GM20431 (cell line): ENCODE measurements at regions not wholly inside any gene's neighbourhood (a gene's known extent, or its start where the extent isn't known, plus 50 kb on each side); places are given as distances from the start of the nearest gene placed in this dataset.
"Not testable (repeated sequence)": the region's sequence is repeated elsewhere in the genome, so short reads cannot be mapped to it uniquely, and the experiment has no call there.

ENCODE experiments used
- in situ Hi-C: fragments of 300-500 bp; cut with MseI, MboI; formaldehyde crosslinking; loops from one replicate; pipeline ENCODE4 v1.15.0; 2020; ENCODE audit warnings: low sequenced_read_pairs; ENCODE audit not compliant: unreplicated experiment

- in situ Hi-C loops, result no loop called here
Observed at GRCh38 chr1:157277281-157277680, 139.1 kb upstream of the ETV3 start.

DNA sequence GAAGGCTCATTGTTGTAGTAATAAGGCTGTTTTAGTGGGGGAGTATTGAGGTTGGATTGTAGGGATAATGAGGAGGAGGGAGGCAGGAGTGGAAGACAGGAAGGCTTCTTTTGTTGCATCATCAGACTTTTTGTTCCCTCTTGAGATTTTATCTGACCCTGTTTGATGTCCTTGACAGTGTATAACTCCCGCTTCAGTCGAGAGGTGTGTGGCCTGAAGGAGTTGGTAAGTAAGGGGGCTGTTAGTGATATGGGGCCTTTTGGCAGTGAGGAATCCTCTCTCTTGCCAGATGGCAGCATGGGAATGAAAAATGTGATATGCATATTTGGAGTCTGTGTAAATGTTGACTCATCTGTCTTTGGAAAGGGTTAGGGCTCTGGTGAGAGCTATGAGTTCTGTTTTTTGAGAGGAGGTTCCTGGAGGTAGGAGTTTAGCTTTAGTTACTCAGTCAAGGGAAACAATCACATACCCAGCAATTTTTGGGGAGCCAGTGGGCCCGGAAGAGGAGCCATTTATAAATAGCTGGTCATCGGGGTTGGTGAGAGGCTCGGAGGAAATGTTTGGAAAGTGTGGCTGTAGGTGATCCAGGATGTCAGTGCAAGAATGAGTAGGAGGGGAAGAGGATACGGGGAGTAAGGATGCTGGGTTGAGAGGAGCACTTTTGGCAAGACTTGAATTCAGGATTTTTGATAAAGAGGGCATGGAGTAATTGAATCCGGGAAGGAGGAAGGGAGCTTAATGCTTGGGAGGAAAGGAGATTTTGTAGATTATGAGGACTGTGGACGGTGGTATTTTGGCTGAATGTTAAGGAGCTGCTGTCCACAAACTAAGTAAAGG lies 136.7 kb upstream of the ETV3 start:
- in situ Hi-C loops, result no loop called here

- in situ Hi-C loops, result no loop called here
Observed at GRCh38 chr1:157272729-157273524, 134.7 kb upstream of the ETV3 start.

DNA sequence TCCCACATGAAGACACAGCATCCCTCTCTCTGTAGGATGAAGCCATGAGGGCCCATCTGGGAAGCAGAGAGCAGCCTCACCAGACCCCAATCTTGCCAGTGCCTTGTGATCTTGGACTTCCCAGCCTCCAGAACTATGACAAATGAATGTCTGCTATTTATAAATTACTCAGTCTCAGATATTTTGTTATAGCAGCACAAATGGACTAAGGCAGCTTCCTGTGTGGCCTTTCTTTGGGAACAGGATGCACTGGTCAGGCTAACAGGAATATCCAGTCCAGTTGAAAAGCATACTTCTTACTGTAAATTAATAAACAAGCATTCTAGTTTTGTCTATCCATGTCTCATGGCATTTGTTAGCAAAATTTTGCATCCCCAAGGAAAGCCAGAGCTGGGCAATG lies 134.1 kb upstream of the ETV3 start:
- in situ Hi-C loops, result no loop called here

- in situ Hi-C loops, result no loop called here
Observed at GRCh38 chr1:157270705-157271274, 132.6 kb upstream of the ETV3 start.

GRCh38 chr1:157269656-157270375 lies 131.6 kb upstream of the ETV3 start:
- in situ Hi-C loops, result no loop called here

- in situ Hi-C loops, result no loop called here
Observed at GRCh38 chr1:157262891-157263290, 124.7 kb upstream of the ETV3 start.

- in situ Hi-C loops, result no loop called here
Observed at GRCh38 chr1:157262422-157262821, 124.2 kb upstream of the ETV3 start.

DNA sequence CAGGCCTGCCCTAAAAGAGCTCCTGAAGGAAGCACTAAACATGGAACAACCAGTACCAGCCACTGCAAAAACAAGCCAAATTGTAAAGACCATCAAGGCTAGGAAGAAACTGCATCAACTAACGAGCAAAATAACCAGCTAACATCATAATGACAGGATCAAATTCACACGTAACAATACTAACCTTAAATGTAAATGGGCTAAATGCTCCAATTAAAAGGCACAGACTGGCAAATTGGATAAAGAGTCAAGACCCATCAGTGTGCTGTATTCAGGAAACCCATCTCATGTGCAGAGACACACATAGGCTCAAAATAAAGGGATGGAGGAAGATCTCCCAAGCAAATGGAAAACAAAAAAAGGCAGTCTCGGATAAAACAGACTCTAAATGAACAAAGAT lies 117.7 kb upstream of the ETV3 start:
- in situ Hi-C loops, result not testable (repeated sequence)

DNA sequence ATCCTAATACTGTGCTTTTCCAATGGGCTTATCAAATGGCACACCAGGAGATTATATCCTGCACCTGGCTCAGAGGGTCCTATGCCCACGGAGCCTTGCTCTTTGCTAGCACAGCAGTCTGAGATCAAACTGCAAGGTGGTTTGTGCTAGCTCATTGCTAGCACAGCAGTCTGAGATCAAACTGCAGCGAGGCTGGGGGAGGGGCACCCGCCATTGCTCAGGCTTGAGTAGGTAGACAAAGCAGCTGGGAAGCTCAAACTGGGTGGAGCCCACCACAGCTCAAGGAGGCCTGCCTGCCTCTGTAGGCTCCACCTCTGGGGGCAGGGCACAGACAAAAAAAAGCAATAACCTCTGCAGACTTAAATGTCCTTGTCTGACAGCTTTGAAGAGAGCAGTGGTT lies 116.0 kb upstream of the ETV3 start:
- in situ Hi-C loops, result not testable (repeated sequence)

DNA sequence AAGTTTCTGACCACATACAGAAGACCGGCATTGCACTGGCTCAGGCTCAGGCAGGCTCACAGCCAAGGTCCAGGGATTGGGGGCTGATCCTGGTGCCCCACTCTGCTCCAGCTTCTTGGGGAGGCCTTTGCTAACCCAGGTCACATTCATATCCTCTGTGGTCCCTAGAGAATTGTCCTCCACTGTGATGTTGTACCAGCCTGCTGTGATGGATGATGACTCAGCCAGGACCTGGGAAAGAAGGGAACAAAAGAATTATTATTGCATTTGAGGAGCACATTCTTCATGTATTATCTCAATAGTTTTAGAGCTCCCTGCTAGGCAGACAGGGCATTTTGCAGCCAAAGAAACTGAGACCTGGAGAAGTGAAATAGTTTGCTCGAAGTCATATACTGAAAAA lies 114.3 kb upstream of the ETV3 start:
- in situ Hi-C loops, result no loop called here

GRCh38 chr1:157249739-157250138 lies 111.5 kb upstream of the ETV3 start:
- in situ Hi-C loops, result no loop called here

GRCh38 chr1:157249326-157249725 lies 111.1 kb upstream of the ETV3 start:
- in situ Hi-C loops, result no loop called here

DNA sequence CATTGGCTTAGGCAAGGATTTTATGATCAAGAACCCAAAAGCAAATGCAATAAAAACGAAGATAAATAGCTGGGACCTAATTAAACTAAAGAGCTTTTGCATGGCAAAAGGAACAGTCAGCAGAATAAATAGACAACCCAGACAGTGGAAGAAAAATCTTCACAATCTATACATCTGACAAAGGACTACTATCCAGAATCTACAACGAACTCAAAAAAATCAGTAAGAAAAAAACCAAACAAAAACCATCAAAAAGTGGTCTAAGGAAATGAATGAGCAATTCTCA lies 109.5 kb upstream of the ETV3 start:
- in situ Hi-C loops, result not testable (repeated sequence)

GRCh38 chr1:157247005-157247763 lies 109.0 kb upstream of the ETV3 start:
- in situ Hi-C loops, result no loop called here

- in situ Hi-C loops, result no loop called here
Observed at GRCh38 chr1:157245823-157246222, 107.6 kb upstream of the ETV3 start.

DNA sequence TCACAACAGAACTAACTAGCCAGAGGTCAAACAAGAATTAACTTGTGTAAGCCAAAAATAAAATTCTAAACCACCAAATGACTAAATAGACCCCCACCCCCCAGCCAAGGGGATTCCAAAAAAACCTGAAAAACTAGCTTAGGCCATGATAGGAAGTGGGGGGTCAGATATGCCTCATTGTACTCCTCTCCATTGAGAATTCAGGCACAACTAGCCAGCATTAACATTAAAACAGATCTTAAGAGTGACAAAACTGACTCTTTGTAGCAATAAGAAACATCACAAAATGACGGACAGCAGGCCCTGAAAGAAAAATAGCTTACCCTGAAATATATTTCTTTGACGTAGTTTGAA lies 103.0 kb upstream of the ETV3 start:
- in situ Hi-C loops, result no loop called here

GRCh38 chr1:157240495-157241184 lies 102.4 kb upstream of the ETV3 start:
- in situ Hi-C loops, result no loop called here

- in situ Hi-C loops, result no loop called here
Observed at GRCh38 chr1:157239936-157240335, 101.7 kb upstream of the ETV3 start.
